ENCODE measurements at regions not wholly inside any gene's neighbourhood (a gene's known extent, or its start where the extent isn't known, plus 50 kb on each side); places are given as distances from the start of the nearest gene placed in this dataset.

- TF ChIP-seq KDM5A (IDR thresholded peaks at IDR 0.05) (no peak), EHF (CRISPR knock-in tag; IDR thresholded peaks at IDR 0.05) (no peak)
These were observed 136.7 kb upstream of the NUDT7 start (continued) for GRCh38 chr16:77585379-77586251.

- no peak for DNase-seq (ENCODE audit: low read depth in 1 of 2, low spot score in 1 of 2)
- H3K4me1 ChIP-seq, result peaks cover 18% of the 10 kb centered on the region; the same call in 2 of the 3 replicates
- WGBS (ENCODE audit: missing lambda C conversion rate), result 63% methylated on average over 3 of the region's 3 CpGs
- H3K9me3 ChIP-seq, result no peaks in the 10 kb centered on the region
- H3K4me2 ChIP-seq, result no peak overlapping the region
- ChIA-PET CTCF (interaction anchor here (0.9 to 9.1 kb wide), 4 partner anchors 9 to 354 kb away, joined by 3 to 84 read pairs (median 14); no protein-coding TSS in a partner anchor), POLR2A (no interaction called here)
- FAIRE-seq, result no peak
- H3K4me3 ChIP-seq, result no peak overlapping the region
- no peak for ATAC-seq
- no peak overlapping the region for H3K27ac ChIP-seq
- TF ChIP-seq ZNF302 (CRISPR knock-in tag; IDR thresholded peaks at IDR 0.05) (no peak), NFE2L2 (conservative IDR thresholded peaks at IDR 0.05; ENCODE audit: low read length) (no peak), CHD4 (IDR thresholded peaks at IDR 0.05; ENCODE audit: borderline replicate concordance) (no peak), RNF2 (IDR thresholded peaks at IDR 0.05; ENCODE audit: borderline replicate concordance, low read depth) (no peak), RCOR1 (IDR thresholded peaks at IDR 0.05; ENCODE audit: low read depth, low read length) (no peak), POLR2AphosphoS2 (conservative IDR thresholded peaks at IDR 0.05; ENCODE audit: low read length) (no peak), BHLHE40 (IDR thresholded peaks at IDR 0.05; ENCODE audit: low read depth, low read length) (no peak), POLR2A (IDR thresholded peaks at IDR 0.05; ENCODE audit: low read length) (no peak), SMC3 (IDR thresholded peaks at IDR 0.05) (no peak), MAX (IDR thresholded peaks at IDR 0.05) (no peak)
These were observed 133.9 kb upstream of the NUDT7 start for GRCh38 chr16:77588389-77588788.

- CTCF ChIA-PET, result interaction anchor here (0.9 to 4.1 kb wide), 3 partner anchors 9 to 354 kb away, joined by 3 to 24 read pairs (median 3); no protein-coding TSS in a partner anchor
- no peak for FAIRE-seq
These were observed 133.1 kb upstream of the NUDT7 start for GRCh38 chr16:77589071-77589765.

GRCh38 chr16:77590707-77591106, 131.6 kb upstream of the NUDT7 start:
- WGBS (ENCODE audit: missing lambda C conversion rate), result 72% methylated on average over 9 of the region's 9 CpGs

More at GRCh38 chr16:77589071-77589765, 133.1 kb upstream of the NUDT7 start:
- no peak overlapping the region for H3K27ac ChIP-seq
- POLR2A ChIA-PET, result no interaction called here
- TF ChIP-seq EHF (CRISPR knock-in tag; IDR thresholded peaks at IDR 0.05), result no peak
- no peak for ATAC-seq
- 82% methylated on average over 10 of the region's 10 CpGs for WGBS (ENCODE audit: missing lambda C conversion rate)
- no peak overlapping the region for H3K4me3 ChIP-seq
- peaks cover 12% of the 10 kb centered on the region; the same call in 2 of the 3 replicates for H3K4me1 ChIP-seq
- no peak overlapping the region for H3K4me2 ChIP-seq
- H3K9me3 ChIP-seq, result no peaks in the 10 kb centered on the region
- no peak for DNase-seq (ENCODE audit: low read depth in 1 of 2, low spot score in 1 of 2)

More at GRCh38 chr16:77590707-77591106, 131.6 kb upstream of the NUDT7 start:
- Histone ChIP-seq H3K4me1 (peaks cover 8% of the 10 kb centered on the region; the same call in 2 of the 3 replicates), H3K4me3 (no peak overlapping the region), H3K9me3 (no peaks in the 10 kb centered on the region), H3K4me2 (no peak overlapping the region), H3K27ac (no peak overlapping the region)
- no peak for ATAC-seq
- DNase-seq (ENCODE audit: low read depth in 1 of 2, low spot score in 1 of 2), result no peak
- ChIA-PET POLR2A (no interaction called here), CTCF (interaction anchor here (1.0 to 4.1 kb wide), 5 partner anchors 9 to 354 kb away, joined by 3 to 24 read pairs (median 3); no protein-coding TSS in a partner anchor)
- no peak for FAIRE-seq
- TF ChIP-seq GATA3 (IDR thresholded peaks at IDR 0.05; ENCODE audit: borderline replicate concordance) (no peak), RNF2 (IDR thresholded peaks at IDR 0.05; ENCODE audit: borderline replicate concordance, low read depth) (no peak), CBX8 (IDR thresholded peaks at IDR 0.05) (no peak), CTCF (IDR thresholded peaks at IDR 0.05) (no peak), ZC3H11A (IDR thresholded peaks at IDR 0.05) (no peak), ZFP36 (IDR thresholded peaks at IDR 0.05; ENCODE audit: borderline replicate concordance, partially characterized antibody) (no peak), MAX (IDR thresholded peaks at IDR 0.05) (no peak)
